Smooth muscle cell (in vitro differentiated cells): ENCODE measurements at regions not wholly inside any gene's neighbourhood (a gene's known extent, or its start where the extent isn't known, plus 50 kb on each side); places are given as distances from the start of the nearest gene placed in this dataset.

Source experiments
- DNase-seq: peaks from one replicate; lab custom pipeline; 2025; ENCODE audit not compliant: unreplicated experiment; lab: John Stamatoyannopoulos, UW
- H2AFZ ChIP-seq: fragments of 200-600 bp; sonication (generic); 2 replicates; pipeline ENCODE4 v1.6.0; 2016; ENCODE audit warnings: antibody characterized with exemption, low read depth, mild to moderate bottlenecking
- H3F3A ChIP-seq: fragments of 200-600 bp; sonication (generic); 2 replicates; pipeline ENCODE4 v1.6.0; 2017; ENCODE audit warnings: antibody characterized with exemption, low read depth
- H3K27ac ChIP-seq: fragments of 200-600 bp; sonication (generic); 2 replicates; pipeline ENCODE4 v1.5.1; 2016; ENCODE audit warnings: low read depth, mild to moderate bottlenecking
- H3K27me3 ChIP-seq: fragments of 200-600 bp; sonication (generic); 2 replicates; pipeline ENCODE4 v1.6.1; 2016; ENCODE audit warnings: low read depth, mild to moderate bottlenecking
- H3K36me3 ChIP-seq: fragments of 200-600 bp; sonication (generic); 2 replicates; pipeline ENCODE4 v1.5.1; 2016; ENCODE audit warnings: low read depth
- H3K4me1 ChIP-seq: fragments of 200-600 bp; sonication (generic); 2 replicates; pipeline ENCODE4 v1.5.1; 2016; ENCODE audit warnings: low read depth
- H3K4me2 ChIP-seq: fragments of 200-600 bp; sonication (generic); 2 replicates; pipeline ENCODE4 v1.6.0; 2016; ENCODE audit warnings: mild to moderate bottlenecking
- H3K4me3 ChIP-seq: fragments of 200-600 bp; sonication (generic); 2 replicates; pipeline ENCODE4 v1.5.1; 2016; ENCODE audit warnings: mild to moderate bottlenecking
- H3K79me2 ChIP-seq: fragments of 200-600 bp; sonication (generic); 2 replicates; pipeline ENCODE4 v1.6.0; 2016; ENCODE audit warnings: low read depth, mild to moderate bottlenecking
- H3K9ac ChIP-seq: fragments of 200-600 bp; sonication (generic); 2 replicates; pipeline ENCODE4 v1.6.0; 2016; ENCODE audit warnings: low read depth
- H3K9me3 ChIP-seq: fragments of 200-600 bp; sonication (generic); replicated peaks from 2 replicates; pipeline ENCODE4 v1.5.1; 2016; ENCODE audit warnings: low read depth
- H4K20me1 ChIP-seq: fragments of 200-600 bp; sonication (generic); 2 replicates; pipeline ENCODE4 v1.6.0; 2016; ENCODE audit warnings: low read depth
- WGBS: methylation state at CpG from one replicate; pipeline ENCODE4 v1.1.7; 2016; ENCODE audit warnings: low lambda C conversion rate; 5-methylcytosine and 5-hydroxymethylcytosine counted together
- TF ChIP-seq, protein P1 (sequence below): fragments of 200-600 bp; sonication (generic); IDR thresholded peaks from 2 replicates; pipeline ENCODE4 v1.5.1; 2017; ENCODE audit warnings: borderline replicate concordance, mild to moderate bottlenecking, antibody characterized with exemption; ENCODE audit not compliant: insufficient read depth, poor library complexity, severe bottlenecking

DNA sequence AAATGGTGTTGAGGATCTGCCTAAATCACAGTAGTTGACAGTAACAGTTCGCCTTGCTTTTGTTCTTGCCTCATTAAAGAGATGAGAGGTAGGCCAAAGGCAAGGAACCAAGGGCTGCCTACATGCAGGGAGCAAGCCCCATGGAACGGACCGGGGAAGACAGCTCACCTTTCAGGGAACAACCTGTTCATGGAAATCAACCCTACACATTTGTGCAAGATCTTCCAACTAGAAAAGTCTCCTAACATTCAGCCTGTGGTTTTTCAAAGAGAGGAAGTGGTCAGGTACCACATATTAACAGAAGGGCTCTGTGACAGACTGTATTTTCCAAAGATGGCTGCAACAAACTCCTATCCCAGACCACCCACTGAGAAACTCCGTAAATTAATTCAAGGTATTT lies 1031.8 kb upstream of the NR2F2 start:
- Histone ChIP-seq H3K4me1 (no peaks in the 10 kb centered on the region), H3F3A (no peaks in the 10 kb centered on the region), H3K27me3 (no peaks in the 10 kb centered on the region), H3K79me2 (no peaks in the 10 kb centered on the region), H2AFZ (no peak overlapping the region), H3K9me3 (no peaks in the 10 kb centered on the region), H3K36me3 (no peaks in the 10 kb centered on the region), H4K20me1 (no peaks in the 10 kb centered on the region), H3K4me3 (no peak overlapping the region), H3K9ac (no peak overlapping the region), H3K27ac (no peak overlapping the region), H3K4me2 (no peak overlapping the region)
- 93% methylated on average over 4 of the region's 4 CpGs for WGBS
- TF ChIP-seq, protein P1, sequence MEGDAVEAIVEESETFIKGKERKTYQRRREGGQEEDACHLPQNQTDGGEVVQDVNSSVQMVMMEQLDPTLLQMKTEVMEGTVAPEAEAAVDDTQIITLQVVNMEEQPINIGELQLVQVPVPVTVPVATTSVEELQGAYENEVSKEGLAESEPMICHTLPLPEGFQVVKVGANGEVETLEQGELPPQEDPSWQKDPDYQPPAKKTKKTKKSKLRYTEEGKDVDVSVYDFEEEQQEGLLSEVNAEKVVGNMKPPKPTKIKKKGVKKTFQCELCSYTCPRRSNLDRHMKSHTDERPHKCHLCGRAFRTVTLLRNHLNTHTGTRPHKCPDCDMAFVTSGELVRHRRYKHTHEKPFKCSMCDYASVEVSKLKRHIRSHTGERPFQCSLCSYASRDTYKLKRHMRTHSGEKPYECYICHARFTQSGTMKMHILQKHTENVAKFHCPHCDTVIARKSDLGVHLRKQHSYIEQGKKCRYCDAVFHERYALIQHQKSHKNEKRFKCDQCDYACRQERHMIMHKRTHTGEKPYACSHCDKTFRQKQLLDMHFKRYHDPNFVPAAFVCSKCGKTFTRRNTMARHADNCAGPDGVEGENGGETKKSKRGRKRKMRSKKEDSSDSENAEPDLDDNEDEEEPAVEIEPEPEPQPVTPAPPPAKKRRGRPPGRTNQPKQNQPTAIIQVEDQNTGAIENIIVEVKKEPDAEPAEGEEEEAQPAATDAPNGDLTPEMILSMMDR: no peak
- DNase-seq: no peak

DNA sequence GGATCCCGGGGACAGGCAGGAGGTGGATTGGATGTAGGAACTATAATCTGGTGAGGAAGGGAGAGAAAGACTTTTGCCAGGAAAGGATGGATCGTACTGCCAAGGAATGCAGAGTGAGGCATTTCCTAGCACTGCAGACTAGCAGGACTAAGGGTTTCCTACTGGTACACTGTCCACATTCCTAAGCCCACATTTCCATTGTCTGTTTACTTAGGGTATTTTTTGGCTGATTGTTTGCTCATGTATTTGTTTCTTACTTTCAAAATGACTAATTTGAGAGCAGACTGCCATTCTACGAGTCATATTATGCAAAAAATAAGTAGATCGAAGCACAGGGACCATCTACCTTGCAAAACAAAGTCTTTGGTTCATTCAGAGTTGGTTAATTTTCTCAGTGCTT lies 1029.5 kb upstream of the NR2F2 start:
- no peaks in the 10 kb centered on the region for H3F3A ChIP-seq
- H3K36me3 ChIP-seq: no peaks in the 10 kb centered on the region
- H3K79me2 ChIP-seq: no peaks in the 10 kb centered on the region
- TF ChIP-seq, protein P1: no peak
- H3K27me3 ChIP-seq: no peaks in the 10 kb centered on the region
- no peak overlapping the region for H2AFZ ChIP-seq
- H3K9ac ChIP-seq: no peak overlapping the region
- WGBS: 84% methylated on average over 4 of the region's 4 CpGs
- no peak overlapping the region for H3K4me2 ChIP-seq
- no peaks in the 10 kb centered on the region for H4K20me1 ChIP-seq
- no peak overlapping the region for H3K4me3 ChIP-seq
- no peak for DNase-seq
- H3K4me1 ChIP-seq: no peaks in the 10 kb centered on the region
- H3K9me3 ChIP-seq: no peaks in the 10 kb centered on the region
- H3K27ac ChIP-seq: no peak overlapping the region

DNA sequence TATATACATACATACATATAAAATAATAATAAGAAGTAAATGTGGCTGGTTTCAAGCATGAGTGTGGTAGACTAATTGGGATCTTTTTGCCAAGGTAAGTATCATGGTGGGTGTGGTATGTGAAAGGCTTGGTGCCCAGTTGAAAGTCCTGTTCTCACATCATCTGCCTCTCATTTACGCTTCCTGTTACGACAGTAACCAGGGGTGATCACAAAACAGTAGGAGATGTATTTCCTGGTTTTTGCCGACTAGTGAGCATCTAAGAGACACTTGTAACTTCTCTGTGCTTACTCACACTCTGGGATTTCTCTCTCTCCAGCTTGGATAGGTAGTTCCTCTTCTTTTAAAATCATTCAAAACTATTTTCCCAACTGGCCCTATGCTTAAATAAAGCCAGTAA lies 1028.3 kb upstream of the NR2F2 start:
- Histone ChIP-seq H3K9ac (no peak overlapping the region), H3K27me3 (no peaks in the 10 kb centered on the region), H3K4me2 (no peak overlapping the region), H3K4me3 (no peak overlapping the region), H4K20me1 (no peaks in the 10 kb centered on the region), H3K79me2 (no peaks in the 10 kb centered on the region), H3K36me3 (no peaks in the 10 kb centered on the region), H3F3A (no peaks in the 10 kb centered on the region), H3K9me3 (no peaks in the 10 kb centered on the region), H3K27ac (no peak overlapping the region), H3K4me1 (no peaks in the 10 kb centered on the region), H2AFZ (no peak overlapping the region)
- 72% methylated on average over 3 of the region's 3 CpGs for WGBS
- TF ChIP-seq, protein P1: no peak
- DNase-seq: no peak

DNA sequence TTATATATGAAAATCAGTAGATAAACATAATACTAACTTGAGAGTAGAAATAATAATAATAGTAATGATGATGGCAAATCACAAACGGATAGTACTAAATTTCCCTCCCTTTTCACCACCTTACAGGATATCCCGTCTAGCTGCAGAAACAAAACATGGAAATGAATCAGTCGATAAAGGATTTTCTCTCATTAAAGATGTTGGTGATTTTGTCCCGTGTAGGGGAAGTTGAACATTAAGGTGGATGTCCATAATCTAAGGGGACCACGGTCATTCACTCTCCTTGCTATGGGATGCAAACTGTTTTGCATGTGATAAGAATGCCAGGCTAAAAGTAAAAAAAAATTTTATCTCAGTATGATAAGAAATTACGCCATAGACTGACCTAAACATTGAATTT lies 1027.7 kb upstream of the NR2F2 start:
- WGBS: 94% methylated on average over 6 of the region's 6 CpGs
- H3K79me2 ChIP-seq: no peaks in the 10 kb centered on the region
- no peak overlapping the region for H3K4me3 ChIP-seq
- H3K9ac ChIP-seq: no peak overlapping the region
- no peaks in the 10 kb centered on the region for H3K9me3 ChIP-seq
- H3K4me2 ChIP-seq: no peak overlapping the region
- H4K20me1 ChIP-seq: no peaks in the 10 kb centered on the region
- TF ChIP-seq, protein P1: no peak
- DNase-seq: no peak
- no peak overlapping the region for H2AFZ ChIP-seq
- H3F3A ChIP-seq: no peaks in the 10 kb centered on the region
- H3K36me3 ChIP-seq: no peaks in the 10 kb centered on the region
- H3K27me3 ChIP-seq: no peaks in the 10 kb centered on the region
- no peak overlapping the region for H3K27ac ChIP-seq
- no peaks in the 10 kb centered on the region for H3K4me1 ChIP-seq
